Liver (tissue), 3 donors: ENCODE measurements at regions not wholly inside any gene's neighbourhood (a gene's known extent, or its start where the extent isn't known, plus 50 kb on each side); places are given as distances from the start of the nearest gene placed in this dataset.

Experiments used
- SP1 ChIP-seq: IDR thresholded peaks from 2 replicates; pipeline ENCODE4 v1.6.1; 2018; ENCODE audit warnings: antibody characterized with exemption, mild to moderate bottlenecking
- TAF1 ChIP-seq: conservative IDR thresholded peaks from 2 replicates; pipeline ENCODE4 v1.6.1; 2016; ENCODE audit warnings: antibody characterized with exemption, mild to moderate bottlenecking
- YY1 ChIP-seq: IDR thresholded peaks from 2 replicates; pipeline ENCODE4 v1.6.1; 2016; ENCODE audit warnings: antibody characterized with exemption, mild to moderate bottlenecking
- TF ChIP-seq, protein P1 (sequence below): fragments of 150-350 bp; IDR thresholded peaks from 2 replicates; pipeline ENCODE4 v1.5.1; 2017; ENCODE audit warnings: improper control_type of control experiment, low read depth, low read length; ENCODE audit not compliant: missing input control
- TF ChIP-seq, protein P2 (sequence below): IDR thresholded peaks from 2 replicates; pipeline ENCODE4 v1.6.1; 2016; ENCODE audit warnings: antibody characterized with exemption
- TF ChIP-seq, protein P3 (sequence below): IDR thresholded peaks from 2 replicates; pipeline ENCODE4 v1.6.1; 2016; ENCODE audit warnings: antibody characterized with exemption
- TF ChIP-seq, protein P4 (sequence below): IDR thresholded peaks from 2 replicates; pipeline ENCODE4 v1.6.1; 2016; ENCODE audit warnings: antibody characterized with exemption, mild to moderate bottlenecking
- donor health status: healthy.
- donor health status: healthy.

DNA sequence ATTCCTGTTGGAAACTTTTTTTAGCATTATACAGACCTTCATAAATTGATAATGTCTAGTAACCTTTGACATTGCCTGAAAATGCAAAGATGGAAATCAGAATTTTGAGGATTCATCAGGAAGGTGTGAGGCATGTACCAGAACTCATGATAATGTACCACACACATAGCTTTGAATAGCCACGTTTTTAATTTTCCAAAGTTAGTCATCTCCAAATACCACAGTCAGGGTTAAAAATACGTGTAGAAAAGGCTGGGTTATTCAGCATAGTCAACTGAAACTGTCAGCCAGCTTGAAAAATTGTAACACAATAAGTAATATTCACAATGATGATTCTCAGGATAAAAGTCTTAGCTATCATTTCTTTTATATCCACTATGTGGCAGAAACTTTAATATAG lies 102.0 kb upstream of the THRB start:
- TF ChIP-seq, protein P1, sequence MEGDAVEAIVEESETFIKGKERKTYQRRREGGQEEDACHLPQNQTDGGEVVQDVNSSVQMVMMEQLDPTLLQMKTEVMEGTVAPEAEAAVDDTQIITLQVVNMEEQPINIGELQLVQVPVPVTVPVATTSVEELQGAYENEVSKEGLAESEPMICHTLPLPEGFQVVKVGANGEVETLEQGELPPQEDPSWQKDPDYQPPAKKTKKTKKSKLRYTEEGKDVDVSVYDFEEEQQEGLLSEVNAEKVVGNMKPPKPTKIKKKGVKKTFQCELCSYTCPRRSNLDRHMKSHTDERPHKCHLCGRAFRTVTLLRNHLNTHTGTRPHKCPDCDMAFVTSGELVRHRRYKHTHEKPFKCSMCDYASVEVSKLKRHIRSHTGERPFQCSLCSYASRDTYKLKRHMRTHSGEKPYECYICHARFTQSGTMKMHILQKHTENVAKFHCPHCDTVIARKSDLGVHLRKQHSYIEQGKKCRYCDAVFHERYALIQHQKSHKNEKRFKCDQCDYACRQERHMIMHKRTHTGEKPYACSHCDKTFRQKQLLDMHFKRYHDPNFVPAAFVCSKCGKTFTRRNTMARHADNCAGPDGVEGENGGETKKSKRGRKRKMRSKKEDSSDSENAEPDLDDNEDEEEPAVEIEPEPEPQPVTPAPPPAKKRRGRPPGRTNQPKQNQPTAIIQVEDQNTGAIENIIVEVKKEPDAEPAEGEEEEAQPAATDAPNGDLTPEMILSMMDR, result no peak
- TF ChIP-seq, protein P2, sequence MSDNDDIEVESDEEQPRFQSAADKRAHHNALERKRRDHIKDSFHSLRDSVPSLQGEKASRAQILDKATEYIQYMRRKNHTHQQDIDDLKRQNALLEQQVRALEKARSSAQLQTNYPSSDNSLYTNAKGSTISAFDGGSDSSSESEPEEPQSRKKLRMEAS, result no peak
- TF ChIP-seq YY1, result no peak
- TF ChIP-seq TAF1, result no peak
- TF ChIP-seq SP1, result no peak
- TF ChIP-seq, protein P3, sequence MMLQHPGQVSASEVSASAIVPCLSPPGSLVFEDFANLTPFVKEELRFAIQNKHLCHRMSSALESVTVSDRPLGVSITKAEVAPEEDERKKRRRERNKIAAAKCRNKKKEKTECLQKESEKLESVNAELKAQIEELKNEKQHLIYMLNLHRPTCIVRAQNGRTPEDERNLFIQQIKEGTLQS, result no peak
- TF ChIP-seq, protein P4, sequence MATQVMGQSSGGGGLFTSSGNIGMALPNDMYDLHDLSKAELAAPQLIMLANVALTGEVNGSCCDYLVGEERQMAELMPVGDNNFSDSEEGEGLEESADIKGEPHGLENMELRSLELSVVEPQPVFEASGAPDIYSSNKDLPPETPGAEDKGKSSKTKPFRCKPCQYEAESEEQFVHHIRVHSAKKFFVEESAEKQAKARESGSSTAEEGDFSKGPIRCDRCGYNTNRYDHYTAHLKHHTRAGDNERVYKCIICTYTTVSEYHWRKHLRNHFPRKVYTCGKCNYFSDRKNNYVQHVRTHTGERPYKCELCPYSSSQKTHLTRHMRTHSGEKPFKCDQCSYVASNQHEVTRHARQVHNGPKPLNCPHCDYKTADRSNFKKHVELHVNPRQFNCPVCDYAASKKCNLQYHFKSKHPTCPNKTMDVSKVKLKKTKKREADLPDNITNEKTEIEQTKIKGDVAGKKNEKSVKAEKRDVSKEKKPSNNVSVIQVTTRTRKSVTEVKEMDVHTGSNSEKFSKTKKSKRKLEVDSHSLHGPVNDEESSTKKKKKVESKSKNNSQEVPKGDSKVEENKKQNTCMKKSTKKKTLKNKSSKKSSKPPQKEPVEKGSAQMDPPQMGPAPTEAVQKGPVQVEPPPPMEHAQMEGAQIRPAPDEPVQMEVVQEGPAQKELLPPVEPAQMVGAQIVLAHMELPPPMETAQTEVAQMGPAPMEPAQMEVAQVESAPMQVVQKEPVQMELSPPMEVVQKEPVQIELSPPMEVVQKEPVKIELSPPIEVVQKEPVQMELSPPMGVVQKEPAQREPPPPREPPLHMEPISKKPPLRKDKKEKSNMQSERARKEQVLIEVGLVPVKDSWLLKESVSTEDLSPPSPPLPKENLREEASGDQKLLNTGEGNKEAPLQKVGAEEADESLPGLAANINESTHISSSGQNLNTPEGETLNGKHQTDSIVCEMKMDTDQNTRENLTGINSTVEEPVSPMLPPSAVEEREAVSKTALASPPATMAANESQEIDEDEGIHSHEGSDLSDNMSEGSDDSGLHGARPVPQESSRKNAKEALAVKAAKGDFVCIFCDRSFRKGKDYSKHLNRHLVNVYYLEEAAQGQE, result no peak
